SIG-M5 treated with dmso at 0.1 percent for 504 hours (cell line): ENCODE measurements at regions not wholly inside any gene's neighbourhood (a gene's known extent, or its start where the extent isn't known, plus 50 kb on each side); places are given as distances from the start of the nearest gene placed in this dataset.
A peak's percentile ranks its signal among the peaks of the same experiment; 100 is the strongest.
"Not testable (repeated sequence)": the region's sequence is repeated elsewhere in the genome, so short reads cannot be mapped to it uniquely, and the experiment has no call there.

ENCODE experiments used
- DNase-seq: peaks from one replicate; lab custom pipeline; 2025; ENCODE audit not compliant: unreplicated experiment; lab: John Stamatoyannopoulos, UW

- DNase-seq = no peak
Measured at GRCh38 chr9:31536471-31536870, 848.0 kb upstream of the ACO1 start.

- DNase-seq = no peak
Measured at GRCh38 chr9:31541721-31542281, 842.6 kb upstream of the ACO1 start.

GRCh38 chr9:31542384-31543055 lies 841.9 kb upstream of the ACO1 start:
- peak; percentile 81 for DNase-seq

- DNase-seq = no peak
Measured at GRCh38 chr9:31554941-31555340, 829.5 kb upstream of the ACO1 start.

GRCh38 chr9:31556667-31557463 lies 827.6 kb upstream of the ACO1 start:
- no peak for DNase-seq

GRCh38 chr9:31572190-31572589 lies 812.3 kb upstream of the ACO1 start:
- DNase-seq = not testable (repeated sequence)

- no peak for DNase-seq
Measured at GRCh38 chr9:31573561-31573960, 810.9 kb upstream of the ACO1 start.

- no peak for DNase-seq
Measured at GRCh38 chr9:31574006-31574765, 810.3 kb upstream of the ACO1 start.

GRCh38 chr9:31582071-31582470 lies 802.4 kb upstream of the ACO1 start:
- DNase-seq = no peak

- no peak for DNase-seq
Measured at GRCh38 chr9:31582561-31582960, 801.9 kb upstream of the ACO1 start.

GRCh38 chr9:31585158-31585557 lies 799.3 kb upstream of the ACO1 start:
- DNase-seq = no peak

- DNase-seq = no peak
Measured at GRCh38 chr9:31587146-31587545, 797.3 kb upstream of the ACO1 start.

- DNase-seq = no peak
Measured at GRCh38 chr9:31588006-31588405, 796.4 kb upstream of the ACO1 start.

GRCh38 chr9:31588756-31589155 lies 795.7 kb upstream of the ACO1 start:
- DNase-seq = no peak

- no peak for DNase-seq
Measured at GRCh38 chr9:31590091-31590490, 794.4 kb upstream of the ACO1 start.

GRCh38 chr9:31597086-31597485 lies 787.4 kb upstream of the ACO1 start:
- DNase-seq = not testable (repeated sequence)

- no peak for DNase-seq
Measured at GRCh38 chr9:31597977-31598376, 786.5 kb upstream of the ACO1 start.

- DNase-seq = no peak
Measured at GRCh38 chr9:31601666-31602065, 782.8 kb upstream of the ACO1 start.

GRCh38 chr9:31604531-31604930 lies 779.9 kb upstream of the ACO1 start:
- DNase-seq = no peak

GRCh38 chr9:31605164-31605563 lies 779.3 kb upstream of the ACO1 start:
- no peak for DNase-seq

GRCh38 chr9:31606678-31607077 lies 777.8 kb upstream of the ACO1 start:
- no peak for DNase-seq

GRCh38 chr9:31608416-31608815 lies 776.0 kb upstream of the ACO1 start:
- no peak for DNase-seq
